Parathyroid adenoma (tissue), 2 donors: ENCODE measurements at regions not wholly inside any gene's neighbourhood (a gene's known extent, or its start where the extent isn't known, plus 50 kb on each side); places are given as distances from the start of the nearest gene placed in this dataset.

Source experiments
- H2AFZ ChIP-seq: fragments of 300-600 bp; sonication (generic); one replicate; pipeline ENCODE4 v1.7.0; 2017; ENCODE audit warnings: antibody characterized with exemption, mild to moderate bottlenecking
- H3K27ac ChIP-seq: fragments of 300-600 bp; sonication (generic); one replicate; pipeline ENCODE4 v1.7.0; 2017
- H3K27me3 ChIP-seq: fragments of 300-600 bp; sonication (generic); one replicate; pipeline ENCODE4 v1.7.0; 2017; ENCODE audit warnings: low read length; ENCODE audit not compliant: control insufficient read depth, insufficient read depth
- H3K36me3 ChIP-seq: fragments of 300-600 bp; sonication (generic); one replicate; pipeline ENCODE4 v1.7.0; 2017; ENCODE audit warnings: low read length; ENCODE audit not compliant: control insufficient read depth, insufficient read depth
- H3K4me1 ChIP-seq: fragments of 300-600 bp; sonication (generic); one replicate; pipeline ENCODE4 v1.7.0; 2017; ENCODE audit warnings: control low read depth
- H3K4me2 ChIP-seq: fragments of 300-600 bp; sonication (generic); one replicate; pipeline ENCODE4 v1.7.0; 2017; ENCODE audit warnings: low read length
- H3K4me3 ChIP-seq: fragments of 300-600 bp; sonication (generic); one replicate; pipeline ENCODE4 v1.7.0; 2017; ENCODE audit warnings: low read depth, low read length
- H3K79me2 ChIP-seq: fragments of 300-600 bp; sonication (generic); one replicate; pipeline ENCODE4 v1.7.0; 2017; ENCODE audit warnings: control low read depth
- H3K9ac ChIP-seq: fragments of 300-600 bp; sonication (generic); one replicate; pipeline ENCODE4 v1.7.0; 2017; ENCODE audit warnings: mild to moderate bottlenecking
- H3K9me3 ChIP-seq: fragments of 300-600 bp; sonication (generic); one replicate; pipeline ENCODE4 v1.7.0; 2017; ENCODE audit warnings: low read length; ENCODE audit not compliant: control insufficient read depth
- TF ChIP-seq, protein P1 (sequence below): fragments of 300-600 bp; sonication (generic); IDR thresholded peaks from one replicate; pipeline ENCODE4 v1.7.0; 2017; ENCODE audit warnings: antibody characterized with exemption, mild to moderate bottlenecking
- donor health status: primary hyperparathyroidism.

DNA sequence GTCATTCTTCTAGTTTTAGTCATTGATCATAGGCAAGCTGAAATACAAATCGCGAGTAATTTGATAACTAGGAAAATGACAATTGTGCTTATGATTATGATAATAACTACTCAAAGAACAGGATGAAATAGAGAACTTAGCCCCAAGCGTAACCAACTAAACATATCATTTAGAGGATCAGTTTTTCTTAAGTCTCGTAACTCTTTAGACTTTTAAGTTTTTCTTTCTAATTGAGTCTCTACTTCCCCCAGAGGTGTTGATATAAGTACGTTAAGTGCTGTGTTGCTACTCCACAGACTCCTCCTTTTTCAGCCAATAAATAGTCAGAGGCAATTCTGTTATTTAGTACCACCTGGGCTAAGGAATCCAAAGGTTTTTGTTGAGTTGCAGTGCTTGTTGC is 96.3 kb downstream of the NHLRC3 start:
- no peaks in the 10 kb centered on the region for H3K4me1 ChIP-seq
- no peak overlapping the region for H3K27ac ChIP-seq
- H3K9ac ChIP-seq: no peak overlapping the region
- H3K9me3 ChIP-seq: no peaks in the 10 kb centered on the region
- no peaks in the 10 kb centered on the region for H3K79me2 ChIP-seq
- no peak overlapping the region for H2AFZ ChIP-seq
- H3K27me3 ChIP-seq: no peaks in the 10 kb centered on the region
- H3K4me2 ChIP-seq: no peak overlapping the region
- H3K4me3 ChIP-seq: no peak overlapping the region
- TF ChIP-seq, protein P1, sequence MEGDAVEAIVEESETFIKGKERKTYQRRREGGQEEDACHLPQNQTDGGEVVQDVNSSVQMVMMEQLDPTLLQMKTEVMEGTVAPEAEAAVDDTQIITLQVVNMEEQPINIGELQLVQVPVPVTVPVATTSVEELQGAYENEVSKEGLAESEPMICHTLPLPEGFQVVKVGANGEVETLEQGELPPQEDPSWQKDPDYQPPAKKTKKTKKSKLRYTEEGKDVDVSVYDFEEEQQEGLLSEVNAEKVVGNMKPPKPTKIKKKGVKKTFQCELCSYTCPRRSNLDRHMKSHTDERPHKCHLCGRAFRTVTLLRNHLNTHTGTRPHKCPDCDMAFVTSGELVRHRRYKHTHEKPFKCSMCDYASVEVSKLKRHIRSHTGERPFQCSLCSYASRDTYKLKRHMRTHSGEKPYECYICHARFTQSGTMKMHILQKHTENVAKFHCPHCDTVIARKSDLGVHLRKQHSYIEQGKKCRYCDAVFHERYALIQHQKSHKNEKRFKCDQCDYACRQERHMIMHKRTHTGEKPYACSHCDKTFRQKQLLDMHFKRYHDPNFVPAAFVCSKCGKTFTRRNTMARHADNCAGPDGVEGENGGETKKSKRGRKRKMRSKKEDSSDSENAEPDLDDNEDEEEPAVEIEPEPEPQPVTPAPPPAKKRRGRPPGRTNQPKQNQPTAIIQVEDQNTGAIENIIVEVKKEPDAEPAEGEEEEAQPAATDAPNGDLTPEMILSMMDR: no peak
- H3K36me3 ChIP-seq: no peaks in the 10 kb centered on the region

DNA sequence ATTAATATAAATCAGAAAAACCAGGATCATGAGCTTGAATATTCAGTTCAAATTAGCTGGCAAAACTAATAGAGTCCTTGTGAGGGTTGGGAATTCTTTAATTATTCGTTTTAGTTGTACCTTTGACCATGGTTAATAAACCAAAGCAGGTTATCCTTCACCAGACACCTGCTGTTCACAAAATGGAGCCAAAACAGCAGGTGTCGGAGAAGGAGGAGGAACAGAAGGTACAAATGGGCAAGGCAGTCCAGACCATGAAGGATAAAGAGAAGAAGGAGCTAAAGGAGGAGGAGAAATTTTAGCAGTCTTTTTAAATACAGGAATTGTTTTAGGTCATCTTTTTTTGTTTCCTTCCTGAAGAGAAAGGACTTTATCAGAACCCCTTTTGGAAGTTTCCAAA is 106.1 kb downstream of the NHLRC3 start:
- H2AFZ ChIP-seq: no peak overlapping the region
- no peaks in the 10 kb centered on the region for H3K4me1 ChIP-seq
- H3K9me3 ChIP-seq: no peaks in the 10 kb centered on the region
- no peak overlapping the region for H3K4me3 ChIP-seq
- no peaks in the 10 kb centered on the region for H3K79me2 ChIP-seq
- no peak overlapping the region for H3K9ac ChIP-seq
- TF ChIP-seq, protein P1: no peak
- no peak overlapping the region for H3K27ac ChIP-seq
- no peak overlapping the region for H3K4me2 ChIP-seq
- no peaks in the 10 kb centered on the region for H3K36me3 ChIP-seq
- no peaks in the 10 kb centered on the region for H3K27me3 ChIP-seq

DNA sequence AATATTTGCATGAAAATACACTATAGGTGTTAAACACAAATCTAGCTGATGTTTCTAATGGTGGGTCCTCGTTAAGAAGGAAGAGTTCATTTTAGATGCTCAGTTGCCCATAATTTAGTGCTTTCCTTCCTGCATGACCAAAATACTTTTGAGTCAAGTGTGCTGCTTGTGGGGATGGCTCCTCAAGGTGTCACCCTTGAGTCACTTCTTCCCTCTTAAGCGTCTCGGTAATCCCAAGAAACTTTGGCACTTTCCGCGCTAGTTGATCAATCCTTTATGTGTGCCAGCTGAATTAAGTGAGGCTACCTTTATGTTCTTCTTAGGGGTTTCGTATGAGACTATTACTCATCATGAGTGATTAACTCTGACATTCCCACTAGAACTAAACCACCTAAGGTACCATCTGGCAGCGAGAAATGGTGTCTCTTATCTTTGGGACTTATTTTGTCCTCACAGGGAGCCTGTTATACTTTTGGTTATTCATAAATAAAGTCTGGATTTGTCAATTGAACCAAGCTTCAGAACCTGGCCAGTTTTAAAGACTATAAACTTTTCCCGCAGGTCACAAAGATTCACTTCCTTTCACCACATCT is 106.8 kb downstream of the NHLRC3 start:
- Histone ChIP-seq H3K27ac (no peak overlapping the region), H3K4me3 (no peak overlapping the region)

DNA sequence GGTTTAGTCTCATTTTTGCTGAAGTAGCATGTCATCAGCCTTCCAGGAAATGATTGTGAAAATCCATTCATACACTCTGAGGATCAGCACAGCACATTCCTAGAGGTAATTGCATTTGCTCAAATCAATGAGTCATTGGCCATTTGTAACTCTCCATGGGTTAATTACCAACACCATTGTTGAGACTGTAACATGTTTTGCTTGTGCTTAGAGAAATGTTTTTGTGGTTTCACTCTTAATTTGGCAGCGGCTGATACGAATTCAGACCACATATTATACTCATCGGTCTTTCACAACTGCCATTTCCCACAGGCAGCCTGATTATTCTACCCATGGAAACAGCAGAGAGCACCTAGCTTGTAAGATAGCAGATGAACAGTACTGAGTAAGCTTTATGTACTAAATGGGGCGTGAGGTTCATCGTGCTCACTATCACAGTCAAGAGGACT is 110.3 kb downstream of the NHLRC3 start:
- no peaks in the 10 kb centered on the region for H3K27me3 ChIP-seq
- no peaks in the 10 kb centered on the region for H3K9me3 ChIP-seq
- H3K4me1 ChIP-seq: no peaks in the 10 kb centered on the region
- H3K79me2 ChIP-seq: no peaks in the 10 kb centered on the region
- H3K27ac ChIP-seq: no peak overlapping the region
- H2AFZ ChIP-seq: no peak overlapping the region
- H3K9ac ChIP-seq: no peak overlapping the region
- H3K36me3 ChIP-seq: no peaks in the 10 kb centered on the region
- no peak overlapping the region for H3K4me2 ChIP-seq
- no peak overlapping the region for H3K4me3 ChIP-seq
- TF ChIP-seq, protein P1: no peak

More for the DNA sequence above, 106.8 kb downstream of the NHLRC3 start:
- no peaks in the 10 kb centered on the region for H3K27me3 ChIP-seq
- no peak overlapping the region for H3K4me2 ChIP-seq
- H3K36me3 ChIP-seq: no peaks in the 10 kb centered on the region
- no peaks in the 10 kb centered on the region for H3K4me1 ChIP-seq
- no peak overlapping the region for H2AFZ ChIP-seq
- H3K9ac ChIP-seq: no peak overlapping the region
- no peaks in the 10 kb centered on the region for H3K79me2 ChIP-seq
- no peaks in the 10 kb centered on the region for H3K9me3 ChIP-seq
- TF ChIP-seq, protein P1: peak; percentile 36

DNA sequence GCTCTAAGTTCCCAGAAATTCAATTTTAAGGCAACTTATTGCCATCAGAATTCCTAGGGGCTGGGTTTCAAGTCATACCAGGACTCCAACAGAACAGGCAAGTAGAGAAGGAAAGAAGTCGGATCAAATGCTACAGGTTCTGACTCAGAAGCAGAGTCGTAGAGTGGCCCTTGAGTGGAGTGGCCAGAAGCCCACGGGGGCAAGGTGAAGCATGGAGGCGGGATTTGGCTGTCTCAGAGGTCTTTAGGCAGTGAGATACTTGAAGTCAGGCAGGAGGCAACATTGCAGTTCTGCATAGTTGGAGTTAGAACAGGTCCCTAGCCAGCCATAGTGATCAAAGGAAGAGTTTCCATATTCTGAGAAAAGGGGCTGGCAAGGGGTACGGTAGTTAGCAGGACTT is 111.6 kb downstream of the NHLRC3 start:
- no peak overlapping the region for H3K9ac ChIP-seq
- no peaks in the 10 kb centered on the region for H3K4me1 ChIP-seq
- H3K9me3 ChIP-seq: no peaks in the 10 kb centered on the region
- TF ChIP-seq, protein P1: no peak
- H3K4me2 ChIP-seq: no peak overlapping the region
- no peak overlapping the region for H2AFZ ChIP-seq
- H3K79me2 ChIP-seq: no peaks in the 10 kb centered on the region
- H3K4me3 ChIP-seq: no peak overlapping the region
- H3K36me3 ChIP-seq: no peaks in the 10 kb centered on the region
- H3K27ac ChIP-seq: no peak overlapping the region
- H3K27me3 ChIP-seq: no peaks in the 10 kb centered on the region
